ENCODE measurements at regions not wholly inside any gene's neighbourhood (a gene's known extent, or its start where the extent isn't known, plus 50 kb on each side); places are given as distances from the start of the nearest gene placed in this dataset.
"Not testable (repeated sequence)": the region's sequence is repeated elsewhere in the genome, so short reads cannot be mapped to it uniquely, and the experiment has no call there.

DNA sequence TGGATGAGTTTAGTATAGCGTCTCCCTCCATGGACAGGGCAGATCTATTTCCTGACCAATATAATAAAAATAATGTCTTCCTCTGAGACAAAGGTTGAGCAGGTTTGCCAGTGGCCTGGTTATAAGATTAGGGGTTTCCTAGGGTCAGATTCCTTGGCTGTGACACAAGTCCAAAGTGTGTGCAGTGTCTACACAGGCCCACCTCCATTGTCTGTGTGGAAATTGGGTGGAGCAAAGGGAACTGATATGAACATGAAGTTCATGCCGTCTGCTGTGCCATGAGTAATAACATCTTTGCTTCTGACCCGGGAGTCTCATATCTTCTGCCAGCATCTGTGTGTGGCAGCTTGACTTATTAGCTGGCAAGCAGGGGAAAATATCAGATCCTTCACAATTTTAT, 187.7 kb upstream of the BOD1L1 start:
- TF ChIP-seq, protein P1, sequence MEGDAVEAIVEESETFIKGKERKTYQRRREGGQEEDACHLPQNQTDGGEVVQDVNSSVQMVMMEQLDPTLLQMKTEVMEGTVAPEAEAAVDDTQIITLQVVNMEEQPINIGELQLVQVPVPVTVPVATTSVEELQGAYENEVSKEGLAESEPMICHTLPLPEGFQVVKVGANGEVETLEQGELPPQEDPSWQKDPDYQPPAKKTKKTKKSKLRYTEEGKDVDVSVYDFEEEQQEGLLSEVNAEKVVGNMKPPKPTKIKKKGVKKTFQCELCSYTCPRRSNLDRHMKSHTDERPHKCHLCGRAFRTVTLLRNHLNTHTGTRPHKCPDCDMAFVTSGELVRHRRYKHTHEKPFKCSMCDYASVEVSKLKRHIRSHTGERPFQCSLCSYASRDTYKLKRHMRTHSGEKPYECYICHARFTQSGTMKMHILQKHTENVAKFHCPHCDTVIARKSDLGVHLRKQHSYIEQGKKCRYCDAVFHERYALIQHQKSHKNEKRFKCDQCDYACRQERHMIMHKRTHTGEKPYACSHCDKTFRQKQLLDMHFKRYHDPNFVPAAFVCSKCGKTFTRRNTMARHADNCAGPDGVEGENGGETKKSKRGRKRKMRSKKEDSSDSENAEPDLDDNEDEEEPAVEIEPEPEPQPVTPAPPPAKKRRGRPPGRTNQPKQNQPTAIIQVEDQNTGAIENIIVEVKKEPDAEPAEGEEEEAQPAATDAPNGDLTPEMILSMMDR (IDR thresholded peaks at IDR 0.05; ENCODE audit: low read depth, low read length, poor library complexity, severe bottlenecking), result no peak
- Histone ChIP-seq H4K20me1 (ENCODE audit: control insufficient read depth, insufficient read depth, low read depth, low read length) (no peaks in the 10 kb centered on the region), H3K4me2 (ENCODE audit: low read length) (no peak overlapping the region), H3K4me3 (ENCODE audit: low read length) (no peak overlapping the region), H3K9me3 (ENCODE audit: control insufficient read depth, insufficient read depth, low read length) (no peaks in the 10 kb centered on the region), H3K36me3 (ENCODE audit: control insufficient read depth, low read length) (no peaks in the 10 kb centered on the region), H3K27me3 (ENCODE audit: control insufficient read depth, low read length) (no peaks in the 10 kb centered on the region), H3F3A (ENCODE audit: control insufficient read depth, insufficient read depth) (no peaks in the 10 kb centered on the region), H3K27ac (ENCODE audit: low read depth, low read length) (no peak overlapping the region), H3K4me1 (ENCODE audit: control insufficient read depth, low read length) (no peaks in the 10 kb centered on the region), H3K9me2 (replicated peaks; ENCODE audit: control insufficient read depth, low read length) (no peaks in the 10 kb centered on the region), H3K79me2 (ENCODE audit: control insufficient read depth, low read length) (no peaks in the 10 kb centered on the region)

- H3K27ac ChIP-seq (ENCODE audit: low read depth, low read length), result no peak overlapping the region
- TF ChIP-seq EZH2phosphoT487 (IDR thresholded peaks at IDR 0.05; ENCODE audit: borderline replicate concordance, low read length), result no peak
- TF ChIP-seq, protein P1 (IDR thresholded peaks at IDR 0.05; ENCODE audit: low read depth, low read length, poor library complexity, severe bottlenecking), result no peak
- no peaks in the 10 kb centered on the region for H3K9me3 ChIP-seq (ENCODE audit: control insufficient read depth, insufficient read depth, low read length)
- no peak overlapping the region for H3K4me3 ChIP-seq (ENCODE audit: low read length)
- H3K4me2 ChIP-seq (ENCODE audit: low read length), result no peak overlapping the region
- H3K36me3 ChIP-seq (ENCODE audit: control insufficient read depth, low read length), result no peaks in the 10 kb centered on the region
- H4K20me1 ChIP-seq (ENCODE audit: control insufficient read depth, insufficient read depth, low read depth, low read length), result no peaks in the 10 kb centered on the region
- H3F3A ChIP-seq (ENCODE audit: control insufficient read depth, insufficient read depth), result no peaks in the 10 kb centered on the region
- H3K4me1 ChIP-seq (ENCODE audit: control insufficient read depth, low read length), result no peaks in the 10 kb centered on the region
- no peaks in the 10 kb centered on the region for H3K27me3 ChIP-seq (ENCODE audit: control insufficient read depth, low read length)
- no peaks in the 10 kb centered on the region for H3K9me2 ChIP-seq (replicated peaks; ENCODE audit: control insufficient read depth, low read length)
- no peaks in the 10 kb centered on the region for H3K79me2 ChIP-seq (ENCODE audit: control insufficient read depth, low read length)
Observed at GRCh38 chr4:13816472-13816871, 188.9 kb upstream of the BOD1L1 start.

GRCh38 chr4:13821522-13821921, 194.0 kb upstream of the BOD1L1 start:
- Histone ChIP-seq H3K79me2 (ENCODE audit: control insufficient read depth, low read length) (no peaks in the 10 kb centered on the region), H3K4me1 (ENCODE audit: control insufficient read depth, low read length) (no peaks in the 10 kb centered on the region), H3K27ac (ENCODE audit: low read depth, low read length) (no peak overlapping the region), H3K4me3 (ENCODE audit: low read length) (no peak overlapping the region), H3K9me3 (ENCODE audit: control insufficient read depth, insufficient read depth, low read length) (no peaks in the 10 kb centered on the region; the same call in none of the 2 replicates), H3F3A (ENCODE audit: control insufficient read depth, insufficient read depth) (no peaks in the 10 kb centered on the region), H3K27me3 (ENCODE audit: control insufficient read depth, low read length) (no peaks in the 10 kb centered on the region), H4K20me1 (ENCODE audit: control insufficient read depth, insufficient read depth, low read depth, low read length) (no peaks in the 10 kb centered on the region), H3K4me2 (ENCODE audit: low read length) (no peak overlapping the region), H3K36me3 (ENCODE audit: control insufficient read depth, low read length) (no peaks in the 10 kb centered on the region), H3K9me2 (replicated peaks; ENCODE audit: control insufficient read depth, low read length) (no peaks in the 10 kb centered on the region)
- TF ChIP-seq, protein P1 (IDR thresholded peaks at IDR 0.05; ENCODE audit: low read depth, low read length, poor library complexity, severe bottlenecking), result no peak
- TF ChIP-seq EZH2phosphoT487 (IDR thresholded peaks at IDR 0.05; ENCODE audit: borderline replicate concordance, low read length), result no peak

DNA sequence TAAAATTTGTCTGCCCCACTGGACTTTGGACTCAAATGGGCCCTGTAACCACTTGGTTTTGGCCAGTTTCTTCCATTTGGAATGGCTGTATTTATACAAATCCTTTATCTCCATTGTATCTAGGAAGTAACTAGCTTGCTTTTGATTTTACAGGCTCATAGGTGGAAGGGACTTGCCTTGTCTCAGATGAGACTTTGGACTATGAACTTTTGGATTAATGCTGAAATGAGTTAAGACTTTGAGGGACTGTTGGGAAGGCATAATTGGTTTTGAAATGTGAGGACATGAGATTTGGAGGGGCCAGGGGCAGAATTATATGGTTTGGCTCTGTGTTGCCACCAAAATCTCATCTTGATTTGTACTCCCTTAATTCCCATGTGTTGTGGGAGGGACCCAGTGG, 198.3 kb upstream of the BOD1L1 start:
- not testable (repeated sequence) for H3K79me2 ChIP-seq (ENCODE audit: control insufficient read depth, low read length); H3K27ac ChIP-seq (ENCODE audit: low read depth, low read length); H3K4me1 ChIP-seq (ENCODE audit: control insufficient read depth, low read length); H3K27me3 ChIP-seq (ENCODE audit: control insufficient read depth, low read length); H3K9me3 ChIP-seq (ENCODE audit: control insufficient read depth, insufficient read depth, low read length); H3K4me2 ChIP-seq (ENCODE audit: low read length); H3F3A ChIP-seq (ENCODE audit: control insufficient read depth, insufficient read depth); H3K9me2 ChIP-seq (replicated peaks; ENCODE audit: control insufficient read depth, low read length); H3K4me3 ChIP-seq (ENCODE audit: low read length); H4K20me1 ChIP-seq (ENCODE audit: control insufficient read depth, insufficient read depth, low read depth, low read length); H3K36me3 ChIP-seq (ENCODE audit: control insufficient read depth, low read length)

All from DOHH2 (cell line).